ENCODE measurements at regions not wholly inside any gene's neighbourhood (a gene's known extent, or its start where the extent isn't known, plus 50 kb on each side); places are given as distances from the start of the nearest gene placed in this dataset.
"Not testable (repeated sequence)": the region's sequence is repeated elsewhere in the genome, so short reads cannot be mapped to it uniquely, and the experiment has no call there.

- DNase-seq = no peak
Observed at GRCh38 chr2:44051593-44052347, 56.0 kb upstream of the LRPPRC start.

GRCh38 chr2:44052584-44052983 lies 56.8 kb upstream of the LRPPRC start:
- no peak for DNase-seq

GRCh38 chr2:44053052-44053451 lies 57.3 kb upstream of the LRPPRC start:
- DNase-seq = no peak

GRCh38 chr2:44053456-44053855 lies 57.7 kb upstream of the LRPPRC start:
- DNase-seq = no peak

GRCh38 chr2:44055229-44055628 lies 59.4 kb upstream of the LRPPRC start:
- no peak for DNase-seq

- DNase-seq = no peak
Observed at GRCh38 chr2:44055664-44056063, 59.9 kb upstream of the LRPPRC start.

GRCh38 chr2:44056947-44057346 lies 61.2 kb upstream of the LRPPRC start:
- DNase-seq = no peak

- not testable (repeated sequence) for DNase-seq
Observed at GRCh38 chr2:44060286-44060685, 64.5 kb upstream of the LRPPRC start.

GRCh38 chr2:44060990-44061389 lies 65.2 kb upstream of the LRPPRC start:
- no peak for DNase-seq

- no peak for DNase-seq
Observed at GRCh38 chr2:44061469-44061868, 65.7 kb upstream of the LRPPRC start.

GRCh38 chr2:44061876-44062275 lies 66.1 kb upstream of the LRPPRC start:
- DNase-seq = no peak

GRCh38 chr2:44063033-44063432 lies 67.2 kb upstream of the LRPPRC start:
- no peak for DNase-seq

GRCh38 chr2:44064281-44064680 lies 68.5 kb upstream of the LRPPRC start:
- DNase-seq = not testable (repeated sequence)

- DNase-seq = not testable (repeated sequence)
Observed at GRCh38 chr2:44067012-44067790, 71.4 kb upstream of the LRPPRC start.

- not testable (repeated sequence) for DNase-seq
Observed at GRCh38 chr2:44067791-44068181, 72.0 kb upstream of the LRPPRC start.

- no peak for DNase-seq
Observed at GRCh38 chr2:44071454-44072046, 75.8 kb upstream of the LRPPRC start.

- DNase-seq = not testable (repeated sequence)
Observed at GRCh38 chr2:44073667-44074066, 77.9 kb upstream of the LRPPRC start.

- not testable (repeated sequence) for DNase-seq
Observed at GRCh38 chr2:44074795-44075194, 79.0 kb upstream of the LRPPRC start.

GRCh38 chr2:44075541-44075940 lies 79.8 kb upstream of the LRPPRC start:
- DNase-seq = peak; percentile 44

- DNase-seq = no peak
Observed at GRCh38 chr2:44077942-44078511, 82.2 kb upstream of the LRPPRC start.

GRCh38 chr2:44079686-44080085 lies 83.9 kb upstream of the LRPPRC start:
- DNase-seq = no peak

- DNase-seq = no peak
Observed at GRCh38 chr2:44083054-44083453, 85.6 kb upstream of the PPM1B start.

GRCh38 chr2:44084850-44085249 lies 83.8 kb upstream of the PPM1B start:
- no peak for DNase-seq

GRCh38 chr2:44086629-44087028 lies 82.0 kb upstream of the PPM1B start:
- DNase-seq = no peak

Data from NCI-H1694 treated with DMSO at 0.1 percent for 48 hours (cell line).